ENCODE measurements at regions not wholly inside any gene's neighbourhood (a gene's known extent, or its start where the extent isn't known, plus 50 kb on each side); places are given as distances from the start of the nearest gene placed in this dataset.

- no peaks in the 10 kb centered on the region for H3K9me2 ChIP-seq (ENCODE audit: insufficient read depth, low read length)
- H3K36me3 ChIP-seq (ENCODE audit: insufficient read depth, low read length) = no peaks in the 10 kb centered on the region
- no peak overlapping the region for H3K4me3 ChIP-seq (ENCODE audit: low read length)
- no peak overlapping the region for H3K4me2 ChIP-seq (ENCODE audit: low read length)
- H3K27ac ChIP-seq (ENCODE audit: low read length) = no peak overlapping the region
- no peaks in the 10 kb centered on the region for H3K9me3 ChIP-seq (ENCODE audit: low read length)
- H3K27me3 ChIP-seq (ENCODE audit: insufficient read depth, low read depth, low read length) = no peaks in the 10 kb centered on the region
- no peak overlapping the region for H3K9ac ChIP-seq (ENCODE audit: low read length)
- H3F3A ChIP-seq (ENCODE audit: insufficient read depth, low read length, poor library complexity, severe bottlenecking) = no peaks in the 10 kb centered on the region
- TF ChIP-seq SMC3 (conservative IDR thresholded peaks at IDR 0.05; ENCODE audit: poor library complexity) (no peak), EP300 (conservative IDR thresholded peaks at IDR 0.05; ENCODE audit: poor library complexity, severe bottlenecking) (no peak), RAD21 (conservative IDR thresholded peaks at IDR 0.05) (no peak), MXI1 (conservative IDR thresholded peaks at IDR 0.05; ENCODE audit: poor library complexity, severe bottlenecking) (no peak), POLR2AphosphoS5 (IDR thresholded peaks at IDR 0.05) (no peak), CTCF (IDR thresholded peaks at IDR 0.05; ENCODE audit: poor library complexity, severe bottlenecking) (no peak), TAF1 (IDR thresholded peaks at IDR 0.05; ENCODE audit: low read depth) (no peak), REST (IDR thresholded peaks at IDR 0.05; ENCODE audit: borderline replicate concordance) (no peak), EZH2 (IDR thresholded peaks at IDR 0.05; ENCODE audit: borderline replicate concordance, insufficient read depth, low read length, poor library complexity, severe bottlenecking) (no peak)
- no peaks in the 10 kb centered on the region for H3K79me2 ChIP-seq (replicated peaks; ENCODE audit: insufficient read depth, low read length)
- H2AFZ ChIP-seq (ENCODE audit: low read depth, low read length) = no peak overlapping the region
- H4K20me1 ChIP-seq (ENCODE audit: insufficient read depth) = no peaks in the 10 kb centered on the region
Observed at GRCh38 chr3:140854961-140855360, 86.7 kb upstream of the SLC25A36 start.

GRCh38 chr3:140856905-140857304 lies 84.7 kb upstream of the SLC25A36 start:
- Histone ChIP-seq H4K20me1 (ENCODE audit: insufficient read depth) (no peaks in the 10 kb centered on the region), H3K4me3 (ENCODE audit: low read length) (no peak overlapping the region), H3K79me2 (replicated peaks; ENCODE audit: insufficient read depth, low read length) (no peaks in the 10 kb centered on the region), H3K36me3 (ENCODE audit: insufficient read depth, low read length) (no peaks in the 10 kb centered on the region), H2AFZ (ENCODE audit: low read depth, low read length) (no peak overlapping the region), H3K9me3 (ENCODE audit: low read length) (no peaks in the 10 kb centered on the region), H3F3A (ENCODE audit: insufficient read depth, low read length, poor library complexity, severe bottlenecking) (no peaks in the 10 kb centered on the region), H3K27ac (ENCODE audit: low read length) (no peak overlapping the region), H3K4me2 (ENCODE audit: low read length) (no peak overlapping the region), H3K9ac (ENCODE audit: low read length) (no peak overlapping the region), H3K9me2 (ENCODE audit: insufficient read depth, low read length) (no peaks in the 10 kb centered on the region), H3K27me3 (ENCODE audit: insufficient read depth, low read depth, low read length) (no peaks in the 10 kb centered on the region)
- no peak for TF ChIP-seq EZH2 (IDR thresholded peaks at IDR 0.05; ENCODE audit: borderline replicate concordance, insufficient read depth, low read length, poor library complexity, severe bottlenecking)
- no peak for TF ChIP-seq POLR2AphosphoS5 (IDR thresholded peaks at IDR 0.05)
- no peak for TF ChIP-seq TAF1 (IDR thresholded peaks at IDR 0.05; ENCODE audit: low read depth)
- no peak for TF ChIP-seq EP300 (conservative IDR thresholded peaks at IDR 0.05; ENCODE audit: poor library complexity, severe bottlenecking)
- TF ChIP-seq CTCF (IDR thresholded peaks at IDR 0.05; ENCODE audit: poor library complexity, severe bottlenecking) = no peak
- no peak for TF ChIP-seq RAD21 (conservative IDR thresholded peaks at IDR 0.05)
- TF ChIP-seq MXI1 (conservative IDR thresholded peaks at IDR 0.05; ENCODE audit: poor library complexity, severe bottlenecking) = no peak
- TF ChIP-seq REST (IDR thresholded peaks at IDR 0.05; ENCODE audit: borderline replicate concordance) = no peak
- TF ChIP-seq SMC3 (conservative IDR thresholded peaks at IDR 0.05; ENCODE audit: poor library complexity) = no peak
